GM18909 (cell line): ENCODE measurements at regions not wholly inside any gene's neighbourhood (a gene's known extent, or its start where the extent isn't known, plus 50 kb on each side); places are given as distances from the start of the nearest gene placed in this dataset.
"Not testable (repeated sequence)": the region's sequence is repeated elsewhere in the genome, so short reads cannot be mapped to it uniquely, and the experiment has no call there.

Experiments
- ATAC-seq: cut with Tn5 transposase; IDR thresholded peaks from one replicate; pipeline ENCODE4 v1.9.1; 2021; ENCODE audit warnings: mild to moderate bottlenecking; ENCODE audit not compliant: unreplicated experiment, poor library complexity

GRCh38 chrX:30008031-30008430, 207.3 kb upstream of the MAGEB2 start:
- ATAC-seq: no peak

GRCh38 chrX:30010471-30010870, 204.9 kb upstream of the MAGEB2 start:
- ATAC-seq: no peak

GRCh38 chrX:30015440-30015839, 199.9 kb upstream of the MAGEB2 start:
- no peak for ATAC-seq

DNA sequence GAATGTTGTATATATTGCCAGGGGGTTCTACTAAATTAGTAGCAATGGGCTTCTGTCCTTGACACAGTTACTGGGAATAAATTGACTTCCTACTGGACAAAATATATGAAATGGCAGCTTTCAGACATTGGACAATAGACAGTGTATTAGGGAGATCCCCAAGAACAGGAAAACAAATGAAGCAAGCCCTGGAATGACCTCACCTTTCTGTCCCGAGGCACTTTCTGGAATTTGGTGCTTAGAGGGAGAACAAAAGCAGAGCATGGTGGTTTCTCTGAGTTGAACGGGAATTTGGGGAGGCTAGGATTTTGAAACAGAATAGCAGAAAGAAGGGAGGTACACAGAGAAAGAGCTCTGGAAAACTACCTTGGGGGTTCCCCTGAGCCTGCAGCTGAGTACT, 187.7 kb upstream of the MAGEB2 start:
- ATAC-seq: no peak

DNA sequence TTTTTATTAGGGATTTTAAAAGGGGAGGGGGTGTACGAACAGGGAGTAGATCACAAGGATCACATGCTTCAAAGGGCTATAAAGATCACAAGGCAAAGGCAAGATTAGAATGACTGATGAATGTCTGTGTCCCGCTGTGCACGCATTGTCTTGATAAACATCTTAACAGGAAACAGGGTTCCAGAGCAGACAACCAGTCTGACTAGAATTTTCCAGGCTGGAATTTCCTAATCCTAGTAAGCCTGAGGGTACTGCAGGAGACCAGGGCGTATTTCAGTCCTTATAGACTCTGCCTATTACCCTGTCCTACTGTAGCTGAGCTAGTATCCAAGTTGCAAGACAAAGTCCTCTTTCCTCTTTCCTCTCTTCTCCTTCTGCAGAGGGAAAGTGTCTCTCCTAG, 179.0 kb upstream of the MAGEB2 start:
- ATAC-seq: not testable (repeated sequence)

DNA sequence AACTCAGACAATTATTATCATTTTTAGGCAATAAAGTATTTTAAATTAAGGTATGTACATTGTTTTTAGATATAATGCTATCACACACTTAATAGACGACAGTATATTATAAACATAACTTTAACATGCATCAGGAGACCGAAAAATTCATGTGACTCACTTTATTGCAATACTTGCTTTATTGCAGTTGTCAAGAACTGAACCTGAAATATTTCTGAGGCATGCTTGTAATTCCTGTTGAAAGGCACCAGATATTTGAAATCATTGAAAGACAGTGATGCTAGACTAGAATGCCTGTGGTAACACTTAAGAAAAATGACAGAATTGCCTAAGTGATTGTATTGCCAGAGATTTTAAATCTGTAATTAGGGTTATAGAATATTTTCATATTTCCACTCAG, 175.6 kb upstream of the MAGEB2 start:
- ATAC-seq: no peak

DNA sequence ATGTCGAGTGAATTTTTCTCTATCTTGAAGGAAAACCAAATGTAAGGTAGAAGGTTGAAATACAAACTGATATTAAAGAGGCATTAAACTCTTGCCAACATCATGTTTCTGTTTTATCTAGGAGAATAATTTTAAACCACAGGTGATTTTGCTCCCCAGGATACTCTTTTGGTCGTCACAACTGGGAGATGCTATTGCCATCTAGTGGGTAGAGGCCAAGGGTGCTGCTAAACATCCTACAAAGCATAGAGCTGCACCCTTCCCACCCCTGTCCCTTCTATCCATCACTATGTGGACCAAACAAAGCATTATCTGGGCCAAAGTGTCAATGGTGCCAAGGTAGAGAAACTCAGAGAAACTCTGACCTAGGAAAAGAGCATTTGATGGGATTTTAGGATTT, 154.6 kb upstream of the MAGEB2 start:
- peak; percentile 78 for ATAC-seq

DNA sequence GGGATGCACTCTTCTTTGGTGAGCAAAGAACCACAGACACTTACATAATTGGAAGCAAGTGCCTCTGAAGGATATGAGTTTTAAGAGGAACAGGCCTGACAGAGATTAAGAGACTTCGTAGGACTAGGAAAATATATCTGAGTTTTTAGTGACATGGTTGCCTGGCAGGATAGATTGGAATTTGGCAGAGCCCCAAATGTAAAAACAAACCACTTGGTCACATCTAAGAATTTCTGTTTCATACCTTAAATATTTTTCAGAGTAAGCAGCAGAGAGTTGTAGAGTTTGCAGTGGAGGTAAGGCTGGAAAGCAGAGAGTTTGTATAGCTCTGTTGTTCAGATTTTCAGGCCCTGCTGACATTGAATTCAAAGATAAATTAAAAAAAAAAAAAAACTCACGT, 150.1 kb upstream of the MAGEB2 start:
- ATAC-seq: no peak

DNA sequence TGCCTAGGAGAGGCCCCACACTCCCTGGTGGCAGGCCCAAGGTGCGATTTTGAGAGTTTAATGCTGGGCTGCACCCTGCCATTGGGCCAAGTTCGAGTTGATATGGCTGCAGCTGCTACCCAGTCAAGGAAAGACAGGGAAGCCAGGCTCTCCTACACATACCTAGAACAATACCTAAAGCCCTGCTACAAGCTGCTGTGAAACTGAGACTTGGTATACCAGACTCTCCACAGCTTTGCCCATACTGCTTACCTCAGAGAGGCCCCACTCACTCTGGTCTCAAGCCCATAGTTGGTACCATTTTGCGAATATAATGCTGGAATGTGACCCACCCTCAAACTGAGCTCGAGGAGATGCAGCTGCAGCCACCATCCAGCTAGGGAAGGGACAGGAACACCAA, 147.7 kb upstream of the MAGEB2 start:
- ATAC-seq: no peak

DNA sequence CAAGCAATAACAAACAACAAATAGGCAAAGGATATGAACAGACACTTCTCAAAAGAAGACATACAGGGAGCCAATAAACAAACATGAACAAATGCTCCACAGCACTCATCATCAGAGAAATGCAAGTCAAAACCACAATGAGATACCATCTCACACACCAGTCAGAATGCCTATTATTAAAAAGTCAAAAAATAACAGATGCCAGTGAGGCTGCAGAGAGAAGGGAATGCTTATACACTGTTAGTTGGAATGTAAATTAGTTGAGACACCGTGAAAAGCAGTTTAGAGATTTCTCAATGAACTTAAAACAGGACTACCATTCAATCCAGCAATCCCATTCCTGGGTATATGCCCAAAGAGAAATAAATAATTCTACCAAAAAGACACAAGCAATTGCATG, 129.8 kb upstream of the MAGEB2 start:
- ATAC-seq: no peak

DNA sequence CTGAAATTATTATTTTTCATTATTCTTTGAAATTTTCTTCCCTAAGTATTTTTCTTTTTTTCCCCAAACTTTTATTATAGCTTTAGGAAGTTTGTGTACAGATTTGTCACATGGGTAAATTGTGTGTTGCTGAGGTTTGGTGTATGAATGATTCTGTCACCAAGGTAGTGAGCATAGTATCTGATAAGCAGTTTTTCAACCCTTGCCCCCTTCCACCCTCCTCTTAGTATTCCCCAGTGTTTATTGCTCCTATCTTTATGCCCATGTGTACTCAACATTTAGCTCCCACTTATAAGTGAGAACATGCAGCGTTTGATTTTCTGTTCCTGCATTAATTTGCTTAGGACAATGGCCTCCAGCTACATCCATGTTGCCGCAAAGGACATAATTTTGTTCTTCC, 103.9 kb upstream of the MAGEB2 start:
- no peak for ATAC-seq

DNA sequence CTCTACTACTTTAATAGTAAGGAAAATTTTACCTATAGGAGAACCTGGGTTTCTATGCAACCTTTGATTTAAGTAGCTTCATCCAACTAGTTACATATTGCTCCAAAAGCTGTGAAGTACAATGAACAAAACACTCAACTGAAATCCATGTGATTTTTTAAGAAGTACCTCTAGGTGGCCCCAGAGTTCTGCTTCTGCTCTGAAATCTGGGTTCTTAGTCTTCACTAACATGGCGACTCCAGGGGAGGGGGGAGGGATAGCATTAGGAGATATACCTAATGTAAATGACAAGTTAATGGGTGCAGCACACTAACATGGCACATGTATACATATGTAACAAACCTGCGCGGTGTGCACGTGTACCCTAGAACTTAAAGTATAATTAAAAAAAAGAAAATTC, 73.4 kb upstream of the MAGEB2 start:
- ATAC-seq: peak; percentile 90

GRCh38 chrX:30144221-30144620, 71.1 kb upstream of the MAGEB2 start:
- ATAC-seq: no peak

- ATAC-seq: no peak
Observed at GRCh38 chrX:30144971-30145731, 70.2 kb upstream of the MAGEB2 start.

- no peak for ATAC-seq
Observed at GRCh38 chrX:30147996-30148643, 67.2 kb upstream of the MAGEB2 start.

DNA sequence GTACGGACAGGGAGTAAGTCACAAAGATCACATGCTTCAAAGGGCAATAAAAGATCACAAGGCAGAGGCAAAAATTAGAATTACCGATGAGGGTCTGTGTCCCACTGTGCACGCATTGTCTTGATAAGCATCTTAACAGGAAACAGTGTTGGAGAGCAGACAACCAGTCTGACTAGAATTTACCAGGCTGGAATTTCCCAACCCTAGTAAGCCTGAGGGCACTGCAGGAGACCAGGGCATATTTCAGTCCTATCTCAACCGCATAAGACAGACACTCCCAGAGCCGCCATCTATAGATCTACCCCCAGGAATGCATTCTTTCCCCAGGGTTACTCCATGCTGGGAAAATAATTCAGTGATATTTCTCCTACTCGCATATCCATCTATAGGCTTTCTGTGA, 66.2 kb upstream of the MAGEB2 start:
- not testable (repeated sequence) for ATAC-seq

GRCh38 chrX:30150196-30150895, 65.0 kb upstream of the MAGEB2 start:
- ATAC-seq: no peak

- ATAC-seq: no peak
Observed at GRCh38 chrX:30151964-30152363, 63.4 kb upstream of the MAGEB2 start.

GRCh38 chrX:30153175-30153880, 62.0 kb upstream of the MAGEB2 start:
- no peak for ATAC-seq

- ATAC-seq: no peak
Observed at GRCh38 chrX:30153881-30154260, 61.5 kb upstream of the MAGEB2 start.

GRCh38 chrX:30156009-30156408, 59.4 kb upstream of the MAGEB2 start:
- no peak for ATAC-seq
